ENCODE measurements at regions not wholly inside any gene's neighbourhood (a gene's known extent, or its start where the extent isn't known, plus 50 kb on each side); places are given as distances from the start of the nearest gene placed in this dataset.

GRCh38 chr1:81121306-81121705 lies 679.4 kb upstream of the ADGRL2 start:
- TF ChIP-seq ATF3 (IDR thresholded peaks at IDR 0.05) (no peak), CTCF (IDR thresholded peaks at IDR 0.05; ENCODE audit: low read depth, low read length, missing input control) (no peak), TAF1 (conservative IDR thresholded peaks at IDR 0.05) (no peak), EGR1 (IDR thresholded peaks at IDR 0.05; ENCODE audit: low read depth in 2 of 2) (no peak), GABPA (IDR thresholded peaks at IDR 0.05 in 1 of 2, conservative IDR thresholded peaks at IDR 0.05 in 1 of 2) (no peak), FOXA1 (IDR thresholded peaks at IDR 0.05) (no peak), YY1 (IDR thresholded peaks at IDR 0.05) (no peak), JUND (IDR thresholded peaks at IDR 0.05) (no peak), NR2F2 (IDR thresholded peaks at IDR 0.05) (no peak), ZBTB33 (IDR thresholded peaks at IDR 0.05) (no peak), RAD21 (IDR thresholded peaks at IDR 0.05) (no peak), SP1 (IDR thresholded peaks at IDR 0.05) (no peak), HNF4A (conservative IDR thresholded peaks at IDR 0.05) (no peak)
- TF ChIP-seq, protein P1, sequence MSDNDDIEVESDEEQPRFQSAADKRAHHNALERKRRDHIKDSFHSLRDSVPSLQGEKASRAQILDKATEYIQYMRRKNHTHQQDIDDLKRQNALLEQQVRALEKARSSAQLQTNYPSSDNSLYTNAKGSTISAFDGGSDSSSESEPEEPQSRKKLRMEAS (IDR thresholded peaks at IDR 0.05) = no peak

All from liver (tissue), 3 donors.